HG02798 (cell line): ENCODE measurements at regions not wholly inside any gene's neighbourhood (a gene's known extent, or its start where the extent isn't known, plus 50 kb on each side); places are given as distances from the start of the nearest gene placed in this dataset.

Experiments
- ATAC-seq: cut with Tn5 transposase; IDR thresholded peaks from one replicate; pipeline ENCODE4 v1.9.1; 2021; ENCODE audit warnings: mild to moderate bottlenecking; ENCODE audit not compliant: unreplicated experiment, poor library complexity

DNA sequence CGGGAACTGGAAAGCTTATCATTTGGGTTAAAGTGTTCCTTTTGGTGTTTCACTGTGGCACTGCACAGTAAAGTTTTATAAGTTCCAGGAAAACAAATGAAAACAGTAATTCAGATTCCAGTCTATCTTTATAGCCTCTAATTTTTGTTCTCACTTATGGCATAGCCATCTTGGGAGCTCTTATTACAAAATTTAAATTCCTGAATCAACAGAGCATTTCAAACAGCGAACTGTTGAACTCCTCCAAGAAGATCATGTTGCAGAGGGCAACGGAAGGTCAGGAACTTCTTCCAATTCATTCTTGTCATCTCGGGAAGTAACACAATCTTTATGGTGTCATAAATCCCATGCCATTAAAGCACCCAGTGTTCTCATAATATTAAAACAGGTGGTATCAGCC lies 229.1 kb downstream of the KCNC2 start:
- no peak for ATAC-seq

GRCh38 chr12:74981541-74981940 lies 228.1 kb downstream of the KCNC2 start:
- no peak for ATAC-seq

- ATAC-seq, result no peak
These were observed 225.7 kb downstream of the KCNC2 start for GRCh38 chr12:74983917-74984316.

DNA sequence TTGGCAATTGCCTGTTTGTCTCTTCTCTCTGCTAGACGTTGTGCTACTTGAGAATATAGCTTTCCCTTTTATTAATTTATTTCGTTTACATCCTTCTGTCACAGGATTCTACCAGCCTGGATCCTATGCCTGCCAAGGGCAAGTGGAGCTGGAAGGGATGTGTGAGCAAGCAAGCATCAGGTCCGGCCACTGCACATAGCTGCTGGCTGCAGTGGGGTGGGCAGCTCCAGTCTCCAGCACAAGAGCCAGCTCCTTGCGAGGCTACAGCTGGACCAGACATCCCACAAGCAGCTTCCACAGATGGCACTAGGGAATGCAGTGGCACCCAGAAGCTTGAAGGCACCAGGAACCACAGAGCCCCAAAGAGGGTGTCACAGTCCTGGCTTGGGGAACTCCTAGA lies 225.0 kb downstream of the KCNC2 start:
- no peak for ATAC-seq

- ATAC-seq, result no peak
These were observed 224.2 kb downstream of the KCNC2 start for GRCh38 chr12:74985293-74985985.

DNA sequence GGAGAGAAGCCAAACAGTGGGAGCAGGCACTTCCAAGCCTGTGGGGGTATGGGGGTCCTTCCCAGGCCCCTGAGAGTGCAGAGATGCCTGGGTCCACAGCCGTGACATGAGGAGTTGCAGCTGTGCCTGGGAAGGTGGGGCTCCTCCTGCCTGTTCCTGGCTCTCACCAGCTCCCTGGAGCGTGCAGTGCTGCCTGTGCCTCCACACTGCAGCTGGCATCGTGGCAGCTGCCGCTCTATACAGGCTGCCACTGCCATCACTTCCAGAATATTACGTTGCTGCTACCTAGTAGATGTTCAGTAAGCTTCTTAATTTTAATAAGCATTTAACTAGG lies 223.7 kb downstream of the KCNC2 start:
- ATAC-seq, result no peak

GRCh38 chr12:74988156-74988555 lies 221.5 kb downstream of the KCNC2 start:
- ATAC-seq, result no peak
